Right lobe of liver (tissue), 6 donors: ENCODE measurements at regions not wholly inside any gene's neighbourhood (a gene's known extent, or its start where the extent isn't known, plus 50 kb on each side); places are given as distances from the start of the nearest gene placed in this dataset.

Experiments used
- ATAC-seq, 4 donors: fragments of 200-7000 bp; cut with Tn5 transposase; one replicate each; pipeline ENCODE4 v1.9.1; 2020; ENCODE audit warnings: mild to moderate bottlenecking in 4 of 4, moderate library complexity in 4 of 4
- DNase-seq, 3 donors: peaks; one replicate each; pipeline ENCODE4 v3.0.0-alpha.2; 2020
- H3K27ac ChIP-seq, 3 donors: fragments of 200-600 bp; one replicate each; pipeline ENCODE4 v1.8.0; 2022
- H3K27me3 ChIP-seq, 2 donors: fragments of 200-600 bp; one replicate each; pipeline ENCODE4 v1.8.0; 2022
- H3K36me3 ChIP-seq, 4 donors: fragments of 200-600 bp; sonication (generic) in 1 of 4; one replicate each; pipeline versions ENCODE4 v1.5.1 to v1.8.0; 2017 to 2022; ENCODE audit warnings: control low read depth in 1 of 4
- H3K4me1 ChIP-seq, 4 donors: fragments of 200-600 bp; sonication (generic) in 1 of 4; one replicate each; pipeline versions ENCODE4 v1.5.1 to v1.8.0; 2017 to 2022; ENCODE audit warnings: control low read depth in 1 of 4
- H3K4me3 ChIP-seq, 3 donors: fragments of 200-600 bp; one replicate each; pipeline ENCODE4 v1.8.0; 2022
- H3K9me3 ChIP-seq, 4 donors: fragments of 200-600 bp; sonication (generic) in 1 of 4; one replicate each; pipeline versions ENCODE4 v1.5.1 to v1.8.0; 2017 to 2022; ENCODE audit warnings: control low read depth in 1 of 4
- CTCF ChIP-seq, 4 donors: fragments of 200-600 bp in 3 of 4; fragments of 450-650 bp in 1 of 4; IDR thresholded peaks; one replicate each; pipeline versions ENCODE4 v1.5.1 to v1.8.0; 2016 to 2022; ENCODE audit warnings: antibody characterized with exemption in 4 of 4, mild to moderate bottlenecking in 2 of 4
- POLR2A ChIP-seq: fragments of 450-650 bp; IDR thresholded peaks from one replicate; pipeline ENCODE4 v1.6.1; 2017; ENCODE audit warnings: antibody characterized with exemption, mild to moderate bottlenecking
- WGBS: methylation state at CpG from one replicate; pipeline ENCODE4 v1.1.6; 2018; ENCODE audit warnings: low coverage, low lambda C conversion rate; ENCODE audit not compliant: insufficient coverage; ENCODE audit errors: missing lambda C conversion rate; 5-methylcytosine and 5-hydroxymethylcytosine counted together
- intact Hi-C, 2 donors: fragments of 100-400 bp; cut with DNase I; formaldehyde crosslinking; loops; one replicate each; pipeline versions ENCODE4 v1.11.2 to v1.14.1; 2022
- donor health status: DM: no; HTN: yes; CAD: no.
- donor health status: DM: no; HTN: no; CAD: no.
- donor health status: DM: no; HTN: no; CAD: no.
- donor health status: DM: no; HTN: yes; CAD: no.
- donor health status: DM: no; HTN: yes; CAD: no.

GRCh38 chr11:104763930-104764709 is 134.1 kb downstream of the CASP12 start:
- intact Hi-C loops, result no loop called here
- TF ChIP-seq POLR2A (no peak), CTCF (IDR thresholded peaks at IDR 0.05) (no peak)
- ATAC-seq, result no peak
- H3K4me3 ChIP-seq, result no peak overlapping the region
- no peak overlapping the region for H3K27ac ChIP-seq
- 56% methylated on average over 5 of the region's 5 CpGs for whole genome bisulfite sequencing
- H3K36me3 ChIP-seq, result no peaks in the 10 kb centered on the region
- H3K27me3 ChIP-seq, result no peaks in the 10 kb centered on the region
- no peak for DNase-seq
- no peaks in the 10 kb centered on the region for H3K9me3 ChIP-seq
- H3K4me1 ChIP-seq, result no peaks in the 10 kb centered on the region

GRCh38 chr11:104761511-104761910 is 136.7 kb downstream of the CASP12 start:
- H3K4me1 ChIP-seq, result no peaks in the 10 kb centered on the region
- no peaks in the 10 kb centered on the region for H3K27me3 ChIP-seq
- DNase-seq (no peak), ATAC-seq (no peak)
- H3K27ac ChIP-seq, result no peak overlapping the region
- H3K36me3 ChIP-seq, result no peaks in the 10 kb centered on the region
- no peak overlapping the region for H3K4me3 ChIP-seq
- 44% methylated on average over 2 of the region's 2 CpGs for WGBS
- TF ChIP-seq CTCF (IDR thresholded peaks at IDR 0.05) (no peak), POLR2A (no peak)
- no peaks in the 10 kb centered on the region for H3K9me3 ChIP-seq
- intact Hi-C loops, result no loop called here

GRCh38 chr11:104759464-104759863 is 138.8 kb downstream of the CASP12 start:
- ATAC-seq (no peak), DNase-seq (no peak)
- intact Hi-C loops, result no loop called here
- Histone ChIP-seq H3K4me3 (no peak overlapping the region), H3K4me1 (no peaks in the 10 kb centered on the region), H3K27me3 (no peaks in the 10 kb centered on the region), H3K27ac (no peak overlapping the region), H3K36me3 (no peaks in the 10 kb centered on the region), H3K9me3 (no peaks in the 10 kb centered on the region)
- 40% methylated on average over 1 of the region's 1 CpG for WGBS
- TF ChIP-seq POLR2A (no peak), CTCF (IDR thresholded peaks at IDR 0.05) (no peak)

- DNase-seq (no peak), ATAC-seq (no peak)
- H3K36me3 ChIP-seq, result no peaks in the 10 kb centered on the region
- no peak overlapping the region for H3K4me3 ChIP-seq
- H3K9me3 ChIP-seq, result no peaks in the 10 kb centered on the region
- H3K27ac ChIP-seq, result no peak overlapping the region
- 74% methylated on average over 3 of the region's 3 CpGs for WGBS
- no peak for TF ChIP-seq CTCF (IDR thresholded peaks at IDR 0.05)
- TF ChIP-seq POLR2A, result no peak
- H3K4me1 ChIP-seq, result no peaks in the 10 kb centered on the region
- intact Hi-C loops, result no loop called here
- H3K27me3 ChIP-seq, result no peaks in the 10 kb centered on the region
These were observed 159.3 kb downstream of the CASP12 start for GRCh38 chr11:104738918-104739317.
